ENCODE measurements at regions not wholly inside any gene's neighbourhood (a gene's known extent, or its start where the extent isn't known, plus 50 kb on each side); places are given as distances from the start of the nearest gene placed in this dataset.

DNA sequence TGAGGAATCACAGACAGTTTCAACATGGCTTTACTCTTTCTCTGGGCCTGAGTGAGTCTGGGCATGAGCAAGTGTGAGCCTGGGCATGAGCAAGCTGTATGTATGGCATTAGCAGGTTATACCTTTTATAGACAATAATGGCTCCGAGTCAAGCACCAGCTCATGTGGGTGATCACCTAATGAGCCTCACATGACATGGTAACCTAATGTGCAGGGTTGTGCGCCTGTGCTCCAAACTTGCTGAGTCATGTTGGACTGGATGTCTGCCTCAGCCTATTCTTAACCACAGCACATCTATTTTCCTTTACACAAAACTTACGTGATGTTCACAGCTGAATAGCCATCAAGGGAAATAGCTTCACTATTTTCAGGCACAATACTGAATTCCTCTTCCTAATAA, 236.2 kb upstream of the NRIP1 start:
- TF ChIP-seq POLR2A (IDR thresholded peaks at IDR 0.05): no peak
- TF ChIP-seq, protein P1, sequence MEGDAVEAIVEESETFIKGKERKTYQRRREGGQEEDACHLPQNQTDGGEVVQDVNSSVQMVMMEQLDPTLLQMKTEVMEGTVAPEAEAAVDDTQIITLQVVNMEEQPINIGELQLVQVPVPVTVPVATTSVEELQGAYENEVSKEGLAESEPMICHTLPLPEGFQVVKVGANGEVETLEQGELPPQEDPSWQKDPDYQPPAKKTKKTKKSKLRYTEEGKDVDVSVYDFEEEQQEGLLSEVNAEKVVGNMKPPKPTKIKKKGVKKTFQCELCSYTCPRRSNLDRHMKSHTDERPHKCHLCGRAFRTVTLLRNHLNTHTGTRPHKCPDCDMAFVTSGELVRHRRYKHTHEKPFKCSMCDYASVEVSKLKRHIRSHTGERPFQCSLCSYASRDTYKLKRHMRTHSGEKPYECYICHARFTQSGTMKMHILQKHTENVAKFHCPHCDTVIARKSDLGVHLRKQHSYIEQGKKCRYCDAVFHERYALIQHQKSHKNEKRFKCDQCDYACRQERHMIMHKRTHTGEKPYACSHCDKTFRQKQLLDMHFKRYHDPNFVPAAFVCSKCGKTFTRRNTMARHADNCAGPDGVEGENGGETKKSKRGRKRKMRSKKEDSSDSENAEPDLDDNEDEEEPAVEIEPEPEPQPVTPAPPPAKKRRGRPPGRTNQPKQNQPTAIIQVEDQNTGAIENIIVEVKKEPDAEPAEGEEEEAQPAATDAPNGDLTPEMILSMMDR (IDR thresholded peaks at IDR 0.05): no peak
- no peak for TF ChIP-seq POLR2AphosphoS5 (IDR thresholded peaks at IDR 0.05)

Data from breast epithelium (tissue), 3 donors.